MCF 10A (cell line): ENCODE measurements at regions not wholly inside any gene's neighbourhood (a gene's known extent, or its start where the extent isn't known, plus 50 kb on each side); places are given as distances from the start of the nearest gene placed in this dataset.

Source experiments
- BruUV-seq: library from RNA; stranded (reverse); fragments of 400-500 nt; replicated peaks from 2 replicates; lab custom pipeline; 2021; lab: Mats Ljungman, UMichigan
- CTCF ChIA-PET: fragments of 300-600 bp; sonication (Branson Sonifier 250); formaldehyde crosslinking; extraction: SDS; loops from one replicate; lab custom pipeline; 2021; ENCODE audit warnings: antibody characterized with exemption, inconsistent platforms; lab: Yijun Ruan, JAX
- POLR2A ChIA-PET: fragments of 300-600, 350-650 bp; sonication (Branson Sonifier 250); formaldehyde crosslinking; extraction: SDS; loops from one replicate; lab custom pipeline; 2020; ENCODE audit warnings: antibody characterized with exemption, inconsistent platforms; lab: Yijun Ruan, JAX
- DNase-seq: peaks from one replicate; pipeline ENCODE4 v3.0.0-alpha.2; 2018; ENCODE audit not compliant: unreplicated experiment
- H3K27ac Mint-ChIP-seq: one replicate; pipeline ENCODE4 v1.8.0; 2022; ENCODE audit warnings: mild to moderate bottlenecking, low read depth, mixed read lengths; ENCODE audit not compliant: unreplicated experiment
- H3K27me3 Mint-ChIP-seq: one replicate; pipeline ENCODE4 v1.8.0; 2022; ENCODE audit warnings: mixed read lengths; ENCODE audit not compliant: insufficient read depth, unreplicated experiment
- H3K36me3 Mint-ChIP-seq: one replicate; pipeline ENCODE4 v1.8.0; 2022; ENCODE audit warnings: mild to moderate bottlenecking, moderate library complexity, mixed read lengths; ENCODE audit not compliant: insufficient read depth, unreplicated experiment
- H3K4me1 Mint-ChIP-seq: one replicate; pipeline ENCODE4 v1.8.0; 2022; ENCODE audit warnings: mixed read lengths; ENCODE audit not compliant: insufficient read depth, unreplicated experiment
- H3K4me3 Mint-ChIP-seq: one replicate; pipeline ENCODE4 v1.8.0; 2022; ENCODE audit warnings: mild to moderate bottlenecking, moderate library complexity, mixed read lengths; ENCODE audit not compliant: unreplicated experiment
- H3K9me3 Mint-ChIP-seq: one replicate; pipeline ENCODE4 v1.8.0; 2022; ENCODE audit warnings: mixed read lengths; ENCODE audit not compliant: unreplicated experiment
- CTCF ChIP-seq: fragments of 200-600 bp; IDR thresholded peaks from one replicate; pipeline ENCODE4 v1.8.0; 2022; ENCODE audit warnings: antibody characterized with exemption, mild to moderate bottlenecking; ENCODE audit not compliant: unreplicated experiment
- intact Hi-C: fragments of 100-400 bp; cut with micrococcal nuclease; formaldehyde crosslinking; loops from 2 replicates; pipeline ENCODE4 v1.14.1; 2022

- DNase-seq = no peak
- ChIA-PET POLR2A (no interaction called here), CTCF (no interaction called here)
- intact Hi-C loops = no loop called here
- TF ChIP-seq CTCF = no peak
- Mint-ChIP-seq H3K4me1 (no peaks in the 10 kb centered on the region), H3K36me3 (peaks cover 6% of the 10 kb centered on the region), H3K27ac (no peak overlapping the region), H3K27me3 (no peaks in the 10 kb centered on the region), H3K4me3 (no peak overlapping the region), H3K9me3 (no peaks in the 10 kb centered on the region)
- no TSS peak for BruUV-seq
These were observed 1343.1 kb downstream of the ROBO1 start for GRCh38 chr3:78424656-78425055.

- Mint-ChIP-seq H3K9me3 (no peaks in the 10 kb centered on the region), H3K27me3 (no peaks in the 10 kb centered on the region), H3K4me1 (no peaks in the 10 kb centered on the region), H3K4me3 (no peak overlapping the region), H3K36me3 (peaks cover 6% of the 10 kb centered on the region), H3K27ac (no peak overlapping the region)
- CTCF ChIA-PET = no interaction called here
- no peak for DNase-seq
- POLR2A ChIA-PET = no interaction called here
- no peak for TF ChIP-seq CTCF
- BruUV-seq = no TSS peak
- intact Hi-C loops = no loop called here
These were observed 1341.3 kb downstream of the ROBO1 start for GRCh38 chr3:78426454-78426853.

- no TSS peak for BruUV-seq
These were observed 1340.5 kb downstream of the ROBO1 start for GRCh38 chr3:78427303-78427702.

GRCh38 chr3:78430741-78431140, 1337.1 kb downstream of the ROBO1 start:
- Mint-ChIP-seq H3K27me3 (no peaks in the 10 kb centered on the region), H3K36me3 (peaks cover 6% of the 10 kb centered on the region), H3K9me3 (no peaks in the 10 kb centered on the region), H3K27ac (no peak overlapping the region), H3K4me1 (no peaks in the 10 kb centered on the region), H3K4me3 (no peak overlapping the region)
- DNase-seq = no peak
- BruUV-seq = no TSS peak
- ChIA-PET CTCF (no interaction called here), POLR2A (no interaction called here)
- intact Hi-C loops = no loop called here
- no peak for TF ChIP-seq CTCF

More at GRCh38 chr3:78427303-78427702, 1340.5 kb downstream of the ROBO1 start:
- H3K4me1 Mint-ChIP-seq = no peaks in the 10 kb centered on the region
- ChIA-PET POLR2A (no interaction called here), CTCF (no interaction called here)
- H3K27me3 Mint-ChIP-seq = no peaks in the 10 kb centered on the region
- no peak overlapping the region for H3K4me3 Mint-ChIP-seq
- H3K27ac Mint-ChIP-seq = no peak overlapping the region
- no peak for DNase-seq
- no peak for TF ChIP-seq CTCF
- intact Hi-C loops = no loop called here
- H3K9me3 Mint-ChIP-seq = no peaks in the 10 kb centered on the region
- H3K36me3 Mint-ChIP-seq = peaks cover 6% of the 10 kb centered on the region
